ENCODE measurements at regions not wholly inside any gene's neighbourhood (a gene's known extent, or its start where the extent isn't known, plus 50 kb on each side); places are given as distances from the start of the nearest gene placed in this dataset.
"Not testable (repeated sequence)": the region's sequence is repeated elsewhere in the genome, so short reads cannot be mapped to it uniquely, and the experiment has no call there.

GRCh38 chr5:91777671-91778070, 394.6 kb upstream of the ARRDC3 start:
- Histone ChIP-seq H3K27ac (no peak overlapping the region), H3K4me3 (no peak overlapping the region)
- TF ChIP-seq, protein P1, sequence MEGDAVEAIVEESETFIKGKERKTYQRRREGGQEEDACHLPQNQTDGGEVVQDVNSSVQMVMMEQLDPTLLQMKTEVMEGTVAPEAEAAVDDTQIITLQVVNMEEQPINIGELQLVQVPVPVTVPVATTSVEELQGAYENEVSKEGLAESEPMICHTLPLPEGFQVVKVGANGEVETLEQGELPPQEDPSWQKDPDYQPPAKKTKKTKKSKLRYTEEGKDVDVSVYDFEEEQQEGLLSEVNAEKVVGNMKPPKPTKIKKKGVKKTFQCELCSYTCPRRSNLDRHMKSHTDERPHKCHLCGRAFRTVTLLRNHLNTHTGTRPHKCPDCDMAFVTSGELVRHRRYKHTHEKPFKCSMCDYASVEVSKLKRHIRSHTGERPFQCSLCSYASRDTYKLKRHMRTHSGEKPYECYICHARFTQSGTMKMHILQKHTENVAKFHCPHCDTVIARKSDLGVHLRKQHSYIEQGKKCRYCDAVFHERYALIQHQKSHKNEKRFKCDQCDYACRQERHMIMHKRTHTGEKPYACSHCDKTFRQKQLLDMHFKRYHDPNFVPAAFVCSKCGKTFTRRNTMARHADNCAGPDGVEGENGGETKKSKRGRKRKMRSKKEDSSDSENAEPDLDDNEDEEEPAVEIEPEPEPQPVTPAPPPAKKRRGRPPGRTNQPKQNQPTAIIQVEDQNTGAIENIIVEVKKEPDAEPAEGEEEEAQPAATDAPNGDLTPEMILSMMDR (IDR thresholded peaks at IDR 0.05): no peak
- DNase-seq (ENCODE audit: low spot score): no peak

DNA sequence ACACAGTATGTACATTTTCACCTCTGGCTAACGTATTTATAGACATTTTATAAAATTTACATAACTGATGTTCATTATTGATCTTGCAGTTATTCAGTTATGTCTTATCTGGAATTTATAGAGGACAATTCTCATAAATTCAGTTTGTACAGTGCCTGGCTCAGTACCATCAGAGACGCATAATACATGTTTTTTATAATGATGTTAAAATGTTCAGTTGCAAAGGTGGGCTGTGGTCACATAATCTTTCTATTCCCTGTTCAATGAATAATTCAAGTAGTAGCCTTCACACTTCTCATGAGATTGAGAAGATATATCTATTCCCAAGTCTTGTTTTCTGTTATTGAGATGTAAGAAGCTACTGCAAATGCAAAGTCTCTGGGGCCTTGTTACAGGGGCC, 393.1 kb upstream of the ARRDC3 start:
- Histone ChIP-seq H3K27ac (no peak overlapping the region), H3K4me3 (no peak overlapping the region)
- TF ChIP-seq, protein P1 (IDR thresholded peaks at IDR 0.05): no peak
- DNase-seq (ENCODE audit: low spot score): no peak

- H3K27ac ChIP-seq: no peak overlapping the region
- no peak for DNase-seq (ENCODE audit: low spot score)
- TF ChIP-seq, protein P1 (IDR thresholded peaks at IDR 0.05): no peak
- H3K4me3 ChIP-seq: no peak overlapping the region
Observed at GRCh38 chr5:91770400-91770799, 387.3 kb upstream of the ARRDC3 start.

DNA sequence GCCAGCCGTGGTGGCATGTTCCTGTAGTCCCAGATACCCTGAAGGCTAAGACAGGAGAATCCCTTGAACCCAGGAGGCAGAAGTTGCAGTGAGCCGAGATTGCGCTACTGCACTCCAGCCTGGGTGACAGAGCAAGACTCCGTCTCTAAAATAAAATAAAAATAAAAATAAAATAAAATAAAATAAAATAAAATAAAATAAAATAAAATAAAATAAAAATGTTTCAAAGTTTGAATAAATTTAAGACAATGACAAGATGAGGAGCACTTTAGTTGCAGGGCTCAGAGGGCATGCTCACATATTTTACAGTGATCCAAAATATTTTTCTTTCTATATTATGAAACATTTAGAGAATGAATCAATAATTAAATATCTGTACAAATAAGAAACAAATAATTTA, 374.3 kb upstream of the ARRDC3 start:
- not testable (repeated sequence) for H3K4me3 ChIP-seq; DNase-seq (ENCODE audit: low spot score); H3K27ac ChIP-seq

DNA sequence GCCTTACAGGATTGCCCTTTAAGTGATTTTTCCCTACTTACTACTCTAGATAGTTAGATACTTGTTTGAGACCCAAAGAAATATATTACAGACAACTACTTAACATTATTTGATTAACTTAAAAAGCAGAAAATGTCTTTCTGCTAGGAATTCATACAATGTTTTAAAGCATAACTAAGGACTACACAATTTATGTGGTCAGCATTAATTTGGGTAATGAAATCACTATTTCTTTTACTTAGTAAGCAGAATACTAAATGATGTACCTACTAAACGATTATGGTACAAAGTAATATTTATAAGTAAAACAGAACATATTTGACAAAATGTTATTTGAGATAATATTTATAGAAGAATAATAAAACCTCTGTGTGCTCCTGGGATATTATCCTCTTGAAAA, 371.9 kb upstream of the ARRDC3 start:
- TF ChIP-seq, protein P1 (IDR thresholded peaks at IDR 0.05): no peak
- Histone ChIP-seq H3K4me3 (no peak overlapping the region), H3K27ac (no peak overlapping the region)
- DNase-seq (ENCODE audit: low spot score): no peak

DNA sequence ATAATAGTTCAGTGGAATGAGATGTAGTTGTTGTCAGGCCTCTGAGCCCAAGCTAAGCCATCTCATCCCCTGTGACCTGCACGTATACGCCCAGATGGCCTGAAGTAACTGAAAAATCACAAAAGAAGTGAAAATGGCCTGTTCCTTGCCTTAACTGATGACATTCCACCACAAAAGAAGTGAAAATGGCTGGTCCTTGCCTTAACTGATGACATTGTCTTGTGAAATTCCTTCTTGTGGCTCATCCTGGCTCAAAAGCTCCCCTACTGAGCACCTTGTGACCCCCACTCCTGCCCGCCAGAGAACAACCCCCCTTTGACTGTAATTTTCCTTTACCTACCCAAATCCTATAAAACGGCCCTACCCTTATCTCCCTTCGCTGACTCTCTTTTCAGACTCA, 361.4 kb upstream of the ARRDC3 start:
- not testable (repeated sequence) for H3K4me3 ChIP-seq; DNase-seq (ENCODE audit: low spot score); H3K27ac ChIP-seq

GRCh38 chr5:91742550-91742949, 359.4 kb upstream of the ARRDC3 start:
- H3K4me3 ChIP-seq: no peak overlapping the region
- DNase-seq (ENCODE audit: low spot score): no peak
- no peak overlapping the region for H3K27ac ChIP-seq
- TF ChIP-seq, protein P1 (IDR thresholded peaks at IDR 0.05): no peak

DNA sequence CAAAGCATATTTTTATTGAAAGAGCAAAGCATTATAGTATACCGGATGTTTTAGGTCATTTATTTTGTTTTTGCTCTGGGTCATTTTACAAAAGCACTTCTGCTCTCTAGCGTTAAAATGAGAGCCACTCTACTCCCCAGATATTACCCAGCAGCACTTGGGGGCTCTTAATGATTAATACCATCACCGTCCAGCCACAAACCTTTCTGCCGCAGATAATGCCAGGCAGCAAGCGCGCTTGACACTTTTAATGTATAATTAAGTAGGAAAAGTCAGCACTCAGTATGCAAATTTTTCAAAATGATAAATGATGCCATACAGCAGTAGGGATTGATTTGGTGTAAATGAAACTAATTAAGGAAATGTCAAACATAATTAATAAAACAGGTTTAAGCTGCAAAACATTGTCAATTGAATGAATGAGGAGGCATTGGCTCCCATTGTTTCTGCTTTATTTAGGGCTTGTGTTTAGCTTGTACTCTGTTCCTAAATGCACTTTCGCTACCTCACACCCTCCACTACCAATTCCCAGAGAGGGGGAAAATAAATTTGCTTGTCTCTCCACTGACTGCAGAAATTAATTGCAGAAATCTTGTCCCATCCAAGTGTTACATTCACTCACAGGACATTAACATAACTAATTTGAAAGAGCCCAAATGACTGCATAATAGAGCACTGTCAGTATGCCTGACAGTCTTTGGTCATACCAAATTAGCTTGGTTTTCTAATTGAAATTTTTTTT, 358.8 kb upstream of the ARRDC3 start:
- TF ChIP-seq, protein P1 (IDR thresholded peaks at IDR 0.05): no peak
- no peak overlapping the region for H3K4me3 ChIP-seq
- no peak for DNase-seq (ENCODE audit: low spot score)
- no peak overlapping the region for H3K27ac ChIP-seq
